NCI-H2196 (cell line): ENCODE measurements at regions not wholly inside any gene's neighbourhood (a gene's known extent, or its start where the extent isn't known, plus 50 kb on each side); places are given as distances from the start of the nearest gene placed in this dataset.
"Not testable (repeated sequence)": the region's sequence is repeated elsewhere in the genome, so short reads cannot be mapped to it uniquely, and the experiment has no call there.

Experiments
- DNase-seq: peaks from one replicate; lab custom pipeline; 2025; ENCODE audit not compliant: unreplicated experiment; lab: John Stamatoyannopoulos, UW

- DNase-seq: not testable (repeated sequence)
Measured at GRCh38 chr13:81226830-81227229, 885.9 kb upstream of the SPRY2 start.

GRCh38 chr13:81224209-81224833, 883.4 kb upstream of the SPRY2 start:
- no peak for DNase-seq

GRCh38 chr13:81223778-81224177, 882.9 kb upstream of the SPRY2 start:
- DNase-seq: no peak

- no peak for DNase-seq
Measured at GRCh38 chr13:81211713-81212112, 870.8 kb upstream of the SPRY2 start.

- DNase-seq: no peak
Measured at GRCh38 chr13:81207636-81208035, 866.7 kb upstream of the SPRY2 start.

GRCh38 chr13:81207231-81207630, 866.3 kb upstream of the SPRY2 start:
- no peak for DNase-seq

GRCh38 chr13:81203783-81204182, 862.9 kb upstream of the SPRY2 start:
- DNase-seq: no peak

- DNase-seq: no peak
Measured at GRCh38 chr13:81199956-81200355, 859.0 kb upstream of the SPRY2 start.

GRCh38 chr13:81197966-81198365, 857.0 kb upstream of the SPRY2 start:
- DNase-seq: no peak

- no peak for DNase-seq
Measured at GRCh38 chr13:81197483-81197882, 856.6 kb upstream of the SPRY2 start.

- no peak for DNase-seq
Measured at GRCh38 chr13:81194362-81194761, 853.4 kb upstream of the SPRY2 start.

GRCh38 chr13:81184556-81185265, 843.8 kb upstream of the SPRY2 start:
- no peak for DNase-seq

GRCh38 chr13:81172603-81173002, 831.7 kb upstream of the SPRY2 start:
- no peak for DNase-seq

- peak; percentile 5 for DNase-seq
Measured at GRCh38 chr13:81171065-81171647, 830.2 kb upstream of the SPRY2 start.

- not testable (repeated sequence) for DNase-seq
Measured at GRCh38 chr13:81163823-81164222, 822.9 kb upstream of the SPRY2 start.

GRCh38 chr13:81153478-81153877, 812.6 kb upstream of the SPRY2 start:
- no peak for DNase-seq

GRCh38 chr13:81148822-81149221, 807.9 kb upstream of the SPRY2 start:
- DNase-seq: no peak

- DNase-seq: not testable (repeated sequence)
Measured at GRCh38 chr13:81146576-81146975, 805.6 kb upstream of the SPRY2 start.

- no peak for DNase-seq
Measured at GRCh38 chr13:81142306-81142999, 801.5 kb upstream of the SPRY2 start.

GRCh38 chr13:81140675-81141074, 799.7 kb upstream of the SPRY2 start:
- DNase-seq: no peak

- DNase-seq: no peak
Measured at GRCh38 chr13:81139987-81140386, 799.1 kb upstream of the SPRY2 start.
